ENCODE measurements at regions not wholly inside any gene's neighbourhood (a gene's known extent, or its start where the extent isn't known, plus 50 kb on each side); places are given as distances from the start of the nearest gene placed in this dataset.

GRCh38 chrX:20463296-20464075, 196.8 kb upstream of the RPS6KA3 start:
- no peak for DNase-seq

GRCh38 chrX:20461576-20461975, 194.9 kb upstream of the RPS6KA3 start:
- no peak for DNase-seq

- no peak for DNase-seq
Observed at GRCh38 chrX:20461002-20461401, 194.3 kb upstream of the RPS6KA3 start.

DNA sequence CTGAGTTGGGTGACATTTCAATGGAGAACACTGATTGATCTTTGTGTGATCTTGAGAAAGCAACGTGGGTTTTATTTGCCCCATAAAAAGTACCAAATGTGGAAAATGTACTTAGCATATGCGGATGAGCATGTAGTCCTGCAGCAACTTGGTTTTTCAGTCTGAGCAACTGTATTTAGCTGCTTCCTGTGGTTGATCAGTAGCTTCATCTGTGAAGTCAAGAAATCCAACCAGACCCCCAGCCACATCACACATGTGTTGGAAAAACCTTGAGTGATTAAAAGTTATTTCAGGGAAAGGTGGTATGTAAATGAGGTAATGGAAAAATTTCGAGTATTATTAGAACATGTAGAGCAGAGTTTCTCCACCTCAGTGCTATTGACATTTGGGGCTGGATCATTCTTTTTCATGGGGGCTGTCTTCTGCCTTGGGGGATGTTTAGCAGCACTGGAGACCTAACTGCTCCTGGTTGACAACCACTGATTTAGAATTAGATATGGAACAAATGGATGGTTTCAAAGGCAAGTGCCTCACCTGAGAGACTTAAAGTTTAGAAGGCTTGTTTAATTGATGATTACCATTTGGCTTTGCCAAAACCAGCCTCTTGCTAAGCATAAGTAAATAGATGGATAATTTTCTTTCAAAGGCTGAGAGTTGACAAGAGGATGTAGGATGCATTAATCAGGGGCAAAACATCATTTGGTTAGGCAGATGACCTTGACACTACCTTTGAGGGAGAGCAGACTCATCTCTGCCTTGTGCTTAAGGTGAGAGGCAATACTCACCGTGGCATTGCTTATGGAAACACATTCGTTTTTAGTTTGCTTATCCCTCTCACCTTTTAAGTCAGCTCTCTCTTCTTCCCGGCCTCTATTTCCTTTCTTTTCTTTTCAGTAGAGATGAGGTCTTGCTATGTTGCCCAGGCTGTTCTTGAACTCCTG, 193.0 kb upstream of the RPS6KA3 start:
- DNase-seq: no peak

DNA sequence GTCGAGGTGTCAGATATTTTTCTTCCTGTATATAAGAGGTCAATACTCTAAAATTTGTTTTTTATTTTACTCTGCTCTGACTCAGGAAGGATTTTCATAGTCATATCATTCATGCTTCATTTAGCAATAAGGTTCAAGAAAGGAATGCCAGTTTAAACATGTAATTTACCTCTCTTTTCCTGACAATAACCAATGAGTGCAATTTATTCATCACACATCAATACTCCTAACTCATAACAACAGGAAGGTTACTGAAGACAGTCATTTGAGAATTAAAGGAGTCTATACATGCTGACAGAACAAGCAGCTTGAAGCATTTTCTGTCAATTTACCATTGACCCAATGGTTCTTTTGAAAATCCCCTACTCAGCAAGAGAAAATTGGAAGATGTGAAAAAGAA, 190.3 kb upstream of the RPS6KA3 start:
- DNase-seq: no peak

DNA sequence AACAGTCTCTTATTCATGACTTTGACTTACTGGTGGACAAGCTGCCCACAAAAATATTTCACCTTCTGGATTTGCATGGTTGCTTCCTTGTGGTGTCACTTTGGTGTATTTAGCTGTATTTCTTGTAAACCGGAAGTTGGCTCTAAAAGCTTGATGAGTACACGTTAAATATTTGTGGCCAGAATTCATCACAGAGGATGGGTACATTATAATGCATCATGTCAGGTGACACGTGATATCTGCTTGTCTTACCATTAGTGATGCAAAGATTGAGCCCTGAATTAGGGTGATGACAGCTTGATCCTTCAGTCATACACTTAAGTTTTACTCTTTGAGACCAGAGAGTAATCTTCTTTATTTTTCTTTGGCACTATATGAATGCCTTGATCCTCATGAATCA, 188.3 kb upstream of the RPS6KA3 start:
- no peak for DNase-seq

DNA sequence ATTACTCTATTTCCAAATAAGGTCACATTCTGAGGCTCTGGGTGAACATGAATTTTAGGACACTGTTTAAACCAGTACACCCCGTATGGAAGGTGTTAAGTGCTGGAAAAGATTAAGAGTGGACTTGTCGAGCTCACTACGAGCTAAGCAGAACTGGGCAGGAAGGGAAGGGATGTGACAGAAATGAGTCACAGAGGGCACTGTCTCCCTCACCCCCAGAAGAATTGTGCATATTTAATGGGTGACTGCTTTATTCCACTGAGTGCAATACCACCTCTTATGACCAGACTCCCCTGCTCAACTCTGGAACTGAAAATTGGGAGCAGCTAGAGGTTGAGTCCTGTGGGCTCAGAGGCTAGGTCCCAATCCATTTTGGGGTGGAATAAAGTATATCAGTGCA, 187.4 kb upstream of the RPS6KA3 start:
- no peak for DNase-seq

DNA sequence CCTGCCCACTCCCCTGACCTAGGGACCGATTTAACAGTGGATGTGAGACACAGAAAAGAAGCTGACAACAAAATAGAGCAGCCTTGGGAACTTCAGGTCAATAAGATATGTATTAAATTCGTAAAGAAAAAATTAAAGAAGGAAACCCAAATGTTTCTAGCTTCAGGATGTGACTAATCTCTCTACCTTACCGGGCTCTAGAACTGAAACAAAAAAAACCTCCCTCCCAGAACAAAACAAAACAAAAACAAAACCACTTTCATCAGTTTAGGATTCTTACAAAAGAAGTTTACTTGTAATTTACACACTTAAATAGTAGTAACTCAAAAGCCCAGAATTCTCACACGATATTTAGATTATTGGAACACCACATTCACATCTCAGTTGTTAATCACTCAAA, 185.8 kb upstream of the RPS6KA3 start:
- no peak for DNase-seq

- DNase-seq: no peak
Observed at GRCh38 chrX:20451929-20452328, 185.2 kb upstream of the RPS6KA3 start.

- DNase-seq: no peak
Observed at GRCh38 chrX:20445109-20445508, 178.4 kb upstream of the RPS6KA3 start.

DNA sequence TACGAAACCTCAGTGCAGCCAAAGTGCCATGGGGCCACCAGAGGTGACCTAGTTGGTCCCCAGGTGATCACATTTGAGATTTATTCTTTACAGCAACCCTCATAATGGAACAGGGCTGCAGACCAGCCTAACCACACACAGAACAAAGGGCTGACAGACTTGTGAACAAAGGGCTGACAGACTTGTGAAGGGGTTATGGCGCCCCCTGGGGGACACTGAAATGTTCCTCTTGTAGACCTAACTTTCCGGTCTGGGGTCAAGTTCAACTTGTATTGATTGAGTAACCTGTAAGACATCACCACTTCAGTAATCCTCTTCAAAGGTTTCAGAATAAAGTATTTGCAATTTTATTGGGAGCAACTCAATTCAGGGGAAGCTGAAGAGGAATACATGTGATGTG, 175.9 kb upstream of the RPS6KA3 start:
- DNase-seq: peak; percentile 39

- DNase-seq: no peak
Observed at GRCh38 chrX:20441123-20441522, 174.4 kb upstream of the RPS6KA3 start.

GRCh38 chrX:20438871-20439526, 172.3 kb upstream of the RPS6KA3 start:
- no peak for DNase-seq

DNA sequence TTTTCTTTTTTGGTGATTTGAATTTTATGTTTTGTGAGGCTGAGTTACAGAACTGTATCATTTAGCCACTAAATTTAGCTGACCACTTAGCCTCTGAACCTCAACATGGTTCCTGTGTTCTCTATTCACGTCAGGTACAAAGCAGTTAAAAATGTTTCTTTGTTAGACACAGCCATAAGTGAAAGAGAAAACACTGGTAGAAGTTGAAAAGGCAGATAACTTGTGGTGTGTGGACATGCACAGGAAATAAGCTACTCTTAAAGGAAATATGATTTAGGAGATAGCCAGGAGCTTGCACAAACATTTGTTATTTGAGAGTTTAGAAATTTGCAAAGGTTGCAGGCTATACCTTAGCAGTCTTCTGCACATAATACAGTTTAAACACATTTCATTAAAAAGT, 171.0 kb upstream of the RPS6KA3 start:
- no peak for DNase-seq

DNA sequence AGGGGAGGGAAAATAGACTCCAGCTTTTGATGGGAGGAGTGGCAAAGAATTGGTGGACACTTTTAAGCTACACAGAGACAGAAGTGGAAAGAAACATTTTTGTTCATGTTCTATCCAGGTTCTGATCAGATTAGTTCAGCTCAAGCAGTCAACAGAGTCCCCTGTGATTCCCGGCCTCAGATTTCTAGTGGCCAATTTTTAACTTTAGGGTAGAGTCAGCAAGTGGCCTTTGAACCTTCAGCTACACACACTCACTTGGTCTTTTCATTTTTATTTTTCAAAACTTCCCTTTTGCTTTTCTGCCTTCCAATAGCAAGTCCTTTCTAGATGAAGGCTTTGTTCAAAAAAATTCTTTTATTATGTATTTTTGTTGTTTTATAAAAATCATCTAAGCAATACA, 169.2 kb upstream of the RPS6KA3 start:
- DNase-seq: no peak

GRCh38 chrX:20434986-20435385, 168.3 kb upstream of the RPS6KA3 start:
- no peak for DNase-seq

GRCh38 chrX:20433388-20433775, 166.7 kb upstream of the RPS6KA3 start:
- DNase-seq: no peak

DNA sequence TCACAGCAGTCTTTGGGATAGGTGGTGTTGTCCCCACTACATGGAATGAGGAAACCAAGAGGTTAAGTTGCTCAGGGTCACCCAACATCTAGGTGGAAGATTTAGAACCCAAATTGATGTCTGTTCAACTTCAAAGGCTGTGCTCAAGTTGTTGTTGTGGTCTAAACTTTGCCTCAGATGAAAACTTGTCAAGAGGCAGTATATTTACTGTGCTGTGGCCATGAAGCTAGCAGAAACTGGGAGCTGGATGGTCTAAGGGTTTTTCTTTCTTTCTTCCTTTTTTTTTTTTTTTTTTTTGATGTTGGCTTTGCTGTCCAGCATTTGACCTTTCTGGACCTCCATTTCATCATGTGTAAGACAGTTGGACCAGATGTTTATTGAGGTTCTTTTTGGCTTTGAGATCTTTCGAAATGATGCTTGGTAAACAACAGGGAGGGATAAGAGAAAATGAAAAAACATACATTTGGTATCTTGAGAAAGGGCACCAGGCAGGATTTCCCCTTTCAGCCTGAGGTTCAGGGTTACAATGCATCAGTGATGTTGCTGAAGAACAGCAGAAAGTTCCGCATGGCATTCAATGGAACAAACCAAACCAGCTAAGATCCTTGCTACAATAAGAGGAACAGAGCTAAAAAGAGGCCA, 166.2 kb upstream of the RPS6KA3 start:
- DNase-seq: no peak

DNA sequence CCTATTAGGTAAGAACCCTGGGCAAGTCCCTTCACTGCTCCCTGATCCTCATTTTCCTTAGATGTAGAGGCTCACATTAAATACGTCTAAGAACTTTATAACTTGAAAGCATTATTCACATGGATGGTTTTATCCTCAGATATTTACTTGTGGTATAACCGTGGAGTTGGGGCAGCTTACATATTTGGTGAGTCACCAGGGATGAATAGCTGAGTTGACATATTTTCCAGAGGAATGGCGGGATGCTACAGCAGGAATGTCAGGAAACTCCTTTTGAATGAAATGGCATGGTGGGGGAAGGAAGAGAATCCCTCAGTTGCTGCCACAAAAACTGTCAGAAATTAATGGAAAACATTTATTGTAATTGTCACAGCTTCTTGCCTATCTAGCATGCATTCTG, 165.3 kb upstream of the RPS6KA3 start:
- no peak for DNase-seq

GRCh38 chrX:20431486-20431885, 164.8 kb upstream of the RPS6KA3 start:
- no peak for DNase-seq

GRCh38 chrX:20427173-20427770, 160.6 kb upstream of the RPS6KA3 start:
- DNase-seq: no peak

DNA sequence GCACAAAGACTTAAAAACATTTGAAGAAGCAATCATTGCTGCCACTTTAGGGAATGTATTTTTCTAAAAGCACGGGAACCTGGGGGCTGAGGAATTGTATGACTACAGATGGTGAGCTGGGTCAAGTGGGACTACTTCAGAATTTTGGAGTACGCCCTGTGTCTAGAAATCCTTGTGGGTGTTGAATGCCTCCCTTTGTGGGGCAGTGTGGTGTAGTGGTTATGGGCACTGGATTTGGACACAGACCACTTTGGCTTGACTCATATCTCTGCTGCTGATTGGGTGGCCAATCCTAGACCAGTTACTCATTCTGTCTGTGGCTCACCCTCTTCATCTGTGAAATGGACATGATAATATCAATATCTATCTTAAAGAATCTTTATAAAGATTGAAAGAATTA, 155.0 kb upstream of the RPS6KA3 start:
- DNase-seq: no peak

- DNase-seq: no peak
Observed at GRCh38 chrX:20421275-20421674, 154.6 kb upstream of the RPS6KA3 start.

Data from NCI-H774 (cell line).